ENCODE measurements at regions not wholly inside any gene's neighbourhood (a gene's known extent, or its start where the extent isn't known, plus 50 kb on each side); places are given as distances from the start of the nearest gene placed in this dataset.

- Histone ChIP-seq H3K27ac (no peak overlapping the region), H3K36me3 (no peaks in the 10 kb centered on the region), H3K27me3 (no peaks in the 10 kb centered on the region), H3K4me3 (no peak overlapping the region), H3K4me1 (no peaks in the 10 kb centered on the region), H3K9me3 (no peaks in the 10 kb centered on the region)
- TF ChIP-seq POLR2A (IDR thresholded peaks at IDR 0.05) (no peak), CTCF (IDR thresholded peaks at IDR 0.05) (no peak)
- no peak for DNase-seq
These were observed 181.9 kb upstream of the CHD6 start for GRCh38 chr20:41800040-41800439.

DNA sequence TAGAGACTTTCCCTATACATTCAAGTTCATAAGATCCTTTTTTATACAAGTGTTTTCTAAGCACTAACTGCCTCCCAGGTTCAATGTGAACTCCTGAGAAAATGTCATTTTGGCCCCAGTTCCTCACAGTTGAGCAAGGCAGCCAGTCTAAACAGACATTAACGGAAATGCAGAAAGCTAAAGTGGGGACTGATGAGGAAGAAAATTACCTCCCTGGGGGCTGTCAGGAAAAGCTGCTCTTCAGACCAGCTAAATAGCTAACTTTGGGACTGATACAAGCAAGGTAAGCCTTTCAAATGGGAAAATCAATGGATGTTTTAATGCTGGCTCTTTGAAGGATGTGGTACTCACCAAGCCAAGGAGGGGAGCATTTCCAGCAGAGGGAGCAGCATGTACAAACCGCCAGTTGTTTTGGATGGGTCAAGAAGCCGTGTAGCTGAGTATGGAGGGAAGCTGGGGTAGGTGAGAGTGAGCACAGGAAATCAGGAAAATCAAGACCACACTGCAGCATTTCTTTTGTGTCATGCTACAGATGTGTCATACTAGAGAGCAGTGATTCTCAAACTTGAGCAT lies 180.8 kb upstream of the CHD6 start:
- no peaks in the 10 kb centered on the region for H3K36me3 ChIP-seq
- H3K4me3 ChIP-seq = no peak overlapping the region
- no peaks in the 10 kb centered on the region for H3K4me1 ChIP-seq
- no peak for DNase-seq
- H3K9me3 ChIP-seq = no peaks in the 10 kb centered on the region
- TF ChIP-seq POLR2A (IDR thresholded peaks at IDR 0.05) (no peak), CTCF (IDR thresholded peaks at IDR 0.05) (no peak)
- no peaks in the 10 kb centered on the region for H3K27me3 ChIP-seq
- H3K27ac ChIP-seq = no peak overlapping the region

GRCh38 chr20:41786158-41786557 lies 168.0 kb upstream of the CHD6 start:
- H3K27ac ChIP-seq = no peak overlapping the region
- no peak overlapping the region for H3K4me3 ChIP-seq
- no peaks in the 10 kb centered on the region for H3K36me3 ChIP-seq
- no peak for DNase-seq
- TF ChIP-seq POLR2A (IDR thresholded peaks at IDR 0.05) (no peak), CTCF (IDR thresholded peaks at IDR 0.05) (no peak)
- no peaks in the 10 kb centered on the region for H3K4me1 ChIP-seq
- H3K9me3 ChIP-seq = no peaks in the 10 kb centered on the region
- no peaks in the 10 kb centered on the region for H3K27me3 ChIP-seq

DNA sequence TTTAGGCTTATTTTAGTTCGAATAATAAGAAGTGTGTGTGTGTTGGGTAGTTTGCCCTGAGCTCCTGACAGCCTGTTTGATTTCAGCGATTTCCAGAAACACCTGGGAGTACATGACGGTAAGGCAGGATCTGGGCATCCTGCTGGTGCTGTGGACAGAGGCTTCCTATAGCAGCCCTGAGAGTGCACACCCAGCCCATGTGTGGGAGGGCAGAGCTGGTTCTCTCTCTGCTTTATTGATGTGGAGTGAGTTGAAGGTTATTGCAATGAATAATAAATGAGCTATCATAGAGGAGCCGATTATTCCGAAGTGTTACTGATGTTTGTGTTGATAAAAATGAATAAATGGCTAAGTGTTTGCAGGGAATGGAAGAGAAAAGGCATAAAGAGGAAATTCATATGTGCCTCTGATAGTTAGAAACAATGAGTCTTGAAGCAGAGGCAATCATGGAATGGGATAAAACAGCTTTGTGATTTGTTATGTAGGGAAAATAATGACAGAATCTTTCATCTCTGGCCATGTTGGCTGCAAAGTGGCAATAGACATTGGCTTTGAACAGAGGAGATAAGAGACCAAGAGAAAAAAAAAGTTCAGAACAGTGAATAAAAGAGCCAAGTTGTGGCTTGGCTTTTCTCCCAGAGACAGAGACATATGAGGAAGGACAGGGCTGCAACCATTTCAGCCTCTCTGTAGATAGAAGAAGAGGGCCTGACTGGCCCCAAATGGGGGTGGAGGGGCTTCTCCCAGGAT lies 166.2 kb upstream of the CHD6 start:
- Histone ChIP-seq H3K4me3 (no peak overlapping the region), H3K36me3 (no peaks in the 10 kb centered on the region), H3K9me3 (no peaks in the 10 kb centered on the region), H3K27ac (no peak overlapping the region), H3K27me3 (no peaks in the 10 kb centered on the region), H3K4me1 (no peaks in the 10 kb centered on the region)
- no peak for TF ChIP-seq POLR2A (IDR thresholded peaks at IDR 0.05)
- no peak for TF ChIP-seq CTCF (IDR thresholded peaks at IDR 0.05)
- no peak for DNase-seq

DNA sequence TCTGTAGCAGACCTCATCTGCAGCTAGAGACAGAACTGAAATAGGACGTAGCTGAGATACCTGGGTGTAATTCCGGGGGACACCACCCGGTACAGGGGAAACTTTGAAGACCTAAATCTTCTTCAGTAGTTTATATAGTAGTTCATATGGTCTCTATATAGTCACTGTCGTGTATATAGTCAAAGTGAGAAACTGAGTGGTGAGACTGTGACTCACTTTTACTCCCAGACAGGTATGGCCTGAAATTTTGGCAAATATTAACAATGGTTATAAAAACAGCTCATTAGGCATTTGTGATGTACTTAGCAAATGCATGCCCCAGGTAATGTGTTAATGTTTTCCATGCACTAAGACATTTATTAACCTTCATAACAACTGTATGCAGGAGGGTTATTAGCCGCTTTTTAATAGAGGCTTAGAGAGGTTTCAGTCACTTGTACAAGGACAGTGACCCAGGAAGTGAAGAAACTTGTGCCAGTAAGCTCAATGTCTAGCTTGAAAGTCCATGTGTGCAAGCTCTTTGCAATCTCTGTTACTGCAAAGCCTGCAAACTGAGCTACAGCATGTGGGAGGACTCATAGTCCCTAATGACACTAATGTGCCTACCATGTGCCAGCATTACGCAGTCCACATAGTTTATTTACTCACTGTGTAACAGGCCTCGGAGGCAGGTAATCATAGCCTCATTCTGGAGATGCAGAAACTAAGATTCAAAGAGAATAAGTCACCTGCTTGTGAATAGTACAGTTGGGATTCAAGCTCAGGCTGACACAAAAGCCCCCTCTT lies 165.4 kb upstream of the CHD6 start:
- Histone ChIP-seq H3K36me3 (no peaks in the 10 kb centered on the region), H3K4me3 (no peak overlapping the region), H3K27ac (no peak overlapping the region), H3K4me1 (no peaks in the 10 kb centered on the region), H3K9me3 (no peaks in the 10 kb centered on the region), H3K27me3 (no peaks in the 10 kb centered on the region)
- no peak for TF ChIP-seq POLR2A (IDR thresholded peaks at IDR 0.05)
- no peak for TF ChIP-seq CTCF (IDR thresholded peaks at IDR 0.05)
- DNase-seq = no peak

All from Peyer's patch (tissue), 4 donors.